Posterior cingulate gyrus (tissue), 11 donors: ENCODE measurements at regions not wholly inside any gene's neighbourhood (a gene's known extent, or its start where the extent isn't known, plus 50 kb on each side); places are given as distances from the start of the nearest gene placed in this dataset.

Experiments
- DNase-seq, 10 donors: peaks; one replicate each; pipeline versions ENCODE4 v3.0.0 to v3.0.0-alpha.2; 2020 to 2021; ENCODE audit warnings: mixed read lengths in 3 of 10
- intact Hi-C: fragments of 100-400 bp; cut with DNase I; formaldehyde crosslinking; loops from one replicate; pipeline ENCODE4 v1.15.1; 2023

GRCh38 chr15:93517176-93517575 lies 428.2 kb upstream of the RGMA start:
- intact Hi-C loops, result no loop called here
- no peak for DNase-seq

DNA sequence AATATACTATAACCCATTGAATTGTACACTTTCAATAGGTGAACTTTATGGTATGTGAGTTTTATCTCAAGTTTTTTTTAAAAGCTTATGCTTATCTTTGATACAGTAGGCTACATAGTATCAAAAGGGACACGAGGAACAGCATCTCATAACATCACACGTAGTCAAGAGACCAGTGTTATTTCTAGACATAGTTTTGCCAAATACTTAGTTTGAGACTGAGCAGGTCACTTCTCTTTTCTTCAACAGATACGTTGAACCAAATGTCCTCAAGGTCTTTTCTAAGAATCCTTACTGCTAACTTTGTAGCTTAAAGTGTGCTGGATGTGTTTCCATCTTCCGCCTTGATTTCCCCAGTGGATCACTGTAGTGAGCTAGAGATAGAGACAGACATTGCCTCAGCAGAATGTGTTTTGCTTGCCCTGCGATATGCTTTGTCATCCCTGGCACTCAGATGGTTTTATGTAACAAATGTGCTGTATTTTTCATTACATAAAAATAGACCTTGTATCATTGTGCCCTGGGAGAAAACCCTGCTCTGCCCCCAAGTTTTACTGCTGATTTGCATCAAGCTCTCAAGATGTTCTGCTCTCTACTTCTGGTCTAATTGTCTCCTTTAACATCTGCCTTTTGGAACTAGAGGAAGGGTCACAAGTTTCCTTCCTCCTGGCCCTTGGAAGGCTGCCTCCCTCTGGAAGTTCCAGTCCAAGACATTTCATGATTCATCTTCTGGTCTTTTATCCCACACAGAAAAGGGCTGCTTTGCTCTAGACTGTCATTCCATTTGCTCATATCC lies 426.4 kb upstream of the RGMA start:
- intact Hi-C loops, result no loop called here
- no peak for DNase-seq

GRCh38 chr15:93506646-93507045 lies 417.6 kb upstream of the RGMA start:
- DNase-seq, result no peak
- intact Hi-C loops, result no loop called here

GRCh38 chr15:93505506-93505905 lies 416.5 kb upstream of the RGMA start:
- intact Hi-C loops, result no loop called here

GRCh38 chr15:93501946-93502345 lies 412.9 kb upstream of the RGMA start:
- no peak for DNase-seq
- intact Hi-C loops, result no loop called here

More at GRCh38 chr15:93505506-93505905, 416.5 kb upstream of the RGMA start:
- peak in 2 of 10 donors; percentile 65 to 77 for DNase-seq

GRCh38 chr15:93500155-93500554 lies 411.1 kb upstream of the RGMA start:
- intact Hi-C loops, result no loop called here
- DNase-seq, result no peak

- intact Hi-C loops, result no loop called here
- DNase-seq, result no peak
Measured at GRCh38 chr15:93497291-93497690, 408.3 kb upstream of the RGMA start.

DNA sequence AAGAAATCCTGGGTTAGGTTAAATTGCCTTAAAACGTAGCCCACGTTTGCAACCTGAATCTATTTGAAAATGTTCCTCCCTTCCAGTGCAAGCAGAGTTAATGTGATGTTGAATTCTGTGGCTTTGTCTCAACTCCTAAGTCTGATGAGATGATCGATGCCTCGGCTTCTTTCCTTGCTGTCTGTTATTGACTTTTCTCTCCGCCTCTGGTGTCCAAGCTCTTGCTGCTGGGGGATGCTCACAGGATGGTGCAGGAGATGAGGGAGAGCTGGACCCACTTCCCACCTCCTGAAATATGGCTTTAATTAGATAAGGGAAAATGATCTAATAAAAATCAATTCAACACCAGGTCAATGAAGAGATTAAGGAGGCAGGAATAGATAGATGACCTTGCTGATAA lies 407.9 kb upstream of the RGMA start:
- no peak for DNase-seq
- intact Hi-C loops, result no loop called here

DNA sequence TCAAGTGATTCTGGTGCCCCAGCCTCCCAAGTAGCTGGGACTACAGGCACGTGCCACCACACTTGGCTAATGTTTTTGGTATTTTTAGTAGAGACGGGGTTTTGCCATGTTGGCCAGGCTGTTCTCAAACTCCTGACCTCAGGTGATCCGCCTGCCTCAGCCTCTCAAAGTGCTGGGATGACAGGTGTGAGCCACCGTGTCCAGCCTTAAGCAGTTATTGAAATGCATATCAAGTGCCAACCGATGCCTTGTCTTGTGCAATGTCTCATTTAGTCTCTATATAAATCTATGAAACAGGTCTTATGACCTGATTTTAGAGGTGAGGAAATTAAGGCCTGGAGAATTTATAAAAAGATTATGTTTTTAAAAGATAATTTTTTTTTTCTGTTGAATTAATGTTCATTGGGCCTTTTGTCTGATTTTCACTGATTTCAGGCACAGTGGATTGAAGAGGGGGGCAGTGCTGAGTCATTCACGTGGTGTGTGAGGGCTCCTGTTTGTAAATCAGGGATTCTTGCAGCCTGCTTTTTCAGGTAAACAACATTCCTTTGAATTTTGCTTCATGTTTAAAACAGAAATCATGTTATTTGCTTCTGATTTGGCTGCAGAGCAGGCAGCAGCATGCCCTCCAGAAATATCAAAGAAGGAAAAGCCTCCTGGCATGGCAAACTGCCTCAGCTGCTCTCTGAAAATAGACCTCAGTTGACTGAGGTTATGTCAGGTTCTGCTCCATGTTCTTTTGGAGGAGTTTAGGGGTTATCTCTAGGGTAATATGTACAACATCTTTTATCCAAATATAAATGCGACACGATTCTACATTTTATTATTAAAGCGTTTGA lies 407.0 kb upstream of the RGMA start:
- DNase-seq, result no peak
- intact Hi-C loops, result no loop called here

DNA sequence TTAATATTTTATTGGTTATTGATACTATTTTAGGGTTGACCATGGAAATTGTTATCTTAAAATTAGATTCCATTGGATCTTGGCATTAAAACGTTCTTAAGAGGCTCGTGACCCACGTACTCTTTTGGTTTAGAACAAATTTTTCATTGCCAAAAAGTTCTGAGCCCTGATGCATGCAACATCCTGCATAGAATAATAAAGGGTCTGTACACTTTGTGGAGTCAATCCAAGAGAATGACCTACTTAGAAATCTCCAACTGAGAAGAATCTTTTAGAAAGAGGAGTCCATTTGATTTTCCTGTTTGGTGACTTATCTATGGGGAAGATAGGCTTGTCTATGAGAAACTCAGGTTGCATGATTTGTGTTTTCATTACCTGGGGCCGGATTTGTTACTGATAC lies 404.2 kb upstream of the RGMA start:
- intact Hi-C loops, result no loop called here
- DNase-seq, result no peak

- DNase-seq, result no peak
- intact Hi-C loops, result no loop called here
Measured at GRCh38 chr15:93491291-93491690, 402.3 kb upstream of the RGMA start.

- no peak for DNase-seq
- intact Hi-C loops, result no loop called here
Measured at GRCh38 chr15:93488296-93488713, 399.3 kb upstream of the RGMA start.

DNA sequence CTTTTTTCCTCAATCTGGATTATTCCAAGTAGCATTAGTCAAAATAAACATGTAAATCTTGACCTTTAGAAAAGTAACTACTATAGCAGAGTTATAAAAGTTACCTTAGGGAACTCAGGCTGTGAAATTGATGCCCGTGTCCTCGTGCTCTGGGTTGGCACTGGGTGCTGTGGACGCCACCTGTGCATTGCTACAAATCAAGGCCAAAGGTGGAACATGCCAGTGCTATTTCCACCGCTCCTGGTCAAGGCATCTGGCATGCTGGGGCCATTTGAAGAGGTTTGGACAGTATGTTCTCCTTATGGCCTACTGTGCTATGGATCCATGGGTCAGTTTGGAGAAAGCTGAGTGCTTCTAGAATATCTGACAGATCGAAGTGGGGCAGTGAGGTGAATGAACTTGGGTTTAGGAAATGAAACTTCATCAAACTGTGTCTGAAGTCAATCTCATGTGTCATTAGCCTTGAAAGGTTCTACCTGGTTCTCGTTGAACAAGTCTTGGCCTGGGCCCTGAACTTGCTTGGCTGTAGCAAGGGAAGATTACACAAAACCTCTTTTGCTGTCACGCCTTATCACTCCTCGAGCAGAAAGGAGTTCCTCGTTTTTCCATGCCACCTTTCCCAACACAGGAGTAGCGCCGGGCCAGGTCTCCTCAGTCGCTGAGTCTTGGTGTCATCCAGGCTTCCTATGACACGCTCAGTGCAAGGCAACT lies 397.6 kb upstream of the RGMA start:
- DNase-seq, result no peak
- intact Hi-C loops, result no loop called here

DNA sequence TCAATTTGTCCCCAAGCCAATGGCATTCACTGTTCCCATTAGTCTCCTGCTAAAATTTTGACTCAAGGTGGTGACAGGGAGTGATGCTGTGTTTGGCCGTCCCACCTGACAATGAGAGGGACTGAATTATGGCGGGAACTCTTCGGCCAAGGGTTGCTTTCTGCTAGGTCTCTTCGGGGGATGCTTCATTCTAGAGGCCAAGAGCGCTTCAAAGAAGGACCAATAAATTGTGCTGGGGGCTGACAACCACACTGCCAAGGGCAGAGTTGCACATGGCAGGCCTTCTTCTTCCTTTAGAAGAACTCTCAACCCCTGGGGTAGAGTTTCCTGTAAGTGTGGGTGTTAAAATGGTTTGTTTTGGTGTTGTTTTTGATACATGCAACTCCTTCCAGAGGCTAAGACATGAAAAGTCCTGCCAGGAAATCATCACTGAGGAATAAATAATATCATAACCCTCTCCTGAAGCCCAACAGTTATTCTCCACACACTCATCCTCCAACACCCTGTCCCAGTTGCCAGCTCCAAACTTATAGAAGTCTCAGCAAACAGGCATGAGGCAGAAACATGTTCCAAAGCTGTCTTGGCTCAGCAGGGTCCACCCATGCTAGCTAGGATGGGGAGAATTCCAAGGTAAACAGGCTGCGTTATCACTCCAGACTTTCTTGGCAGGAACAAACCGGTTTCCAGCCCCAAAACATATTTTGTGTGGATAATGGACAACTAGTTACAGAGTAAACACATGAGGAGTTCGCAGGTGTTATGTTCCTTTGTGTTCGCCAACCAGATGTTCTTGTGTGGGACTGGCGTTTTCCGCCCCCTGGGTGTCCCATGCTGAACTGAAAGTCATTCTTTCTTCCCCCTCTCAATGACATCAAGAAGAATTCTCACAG lies 396.7 kb upstream of the RGMA start:
- intact Hi-C loops, result no loop called here
- DNase-seq, result peak in 1 of 10 donors; percentile 70

DNA sequence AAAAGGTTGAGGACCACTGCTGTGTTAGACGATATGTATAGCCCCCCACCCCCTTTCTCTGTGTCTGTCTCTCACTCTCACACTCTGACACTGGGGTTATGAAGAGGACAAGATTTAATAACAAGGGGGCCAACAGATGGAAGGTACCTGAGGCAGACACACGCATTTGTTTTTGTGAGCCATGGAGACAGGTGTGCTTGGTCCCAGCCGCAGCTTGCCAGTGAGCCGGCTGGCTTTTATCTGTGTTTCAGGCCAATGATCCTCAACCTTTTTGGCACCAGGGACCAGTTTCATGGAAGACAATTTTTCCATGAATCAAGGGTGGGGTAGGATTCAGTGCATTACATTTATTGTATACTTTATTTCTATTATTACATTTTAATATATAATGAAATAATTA lies 394.9 kb upstream of the RGMA start:
- intact Hi-C loops, result no loop called here
- no peak for DNase-seq

GRCh38 chr15:93482731-93483130 lies 393.7 kb upstream of the RGMA start:
- no peak for DNase-seq
- intact Hi-C loops, result no loop called here

GRCh38 chr15:93479715-93480114 lies 390.7 kb upstream of the RGMA start:
- DNase-seq, result no peak
- intact Hi-C loops, result no loop called here

- DNase-seq, result no peak
- intact Hi-C loops, result no loop called here
Measured at GRCh38 chr15:93478947-93479346, 389.9 kb upstream of the RGMA start.

DNA sequence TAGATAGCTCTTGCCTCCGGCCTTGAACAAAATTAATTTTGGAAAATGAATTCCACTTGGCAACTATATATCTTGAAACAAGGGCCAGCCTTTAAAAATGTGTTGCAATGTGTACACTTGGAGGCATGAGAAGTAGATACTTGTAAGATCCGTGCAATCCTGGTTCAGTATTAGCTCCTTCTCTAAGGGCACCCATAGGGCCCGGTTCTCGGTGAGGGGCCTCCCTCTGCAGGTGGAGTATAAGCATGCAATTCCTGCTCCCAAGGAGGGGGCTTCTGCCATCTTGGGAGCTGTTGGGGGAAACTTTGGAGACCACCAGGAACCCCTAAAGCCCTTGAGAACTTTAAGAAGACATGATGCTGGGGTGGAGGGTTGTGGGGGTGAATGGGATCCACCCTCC lies 388.7 kb upstream of the RGMA start:
- intact Hi-C loops, result no loop called here
- no peak for DNase-seq

GRCh38 chr15:93477188-93477587 lies 388.2 kb upstream of the RGMA start:
- intact Hi-C loops, result no loop called here
- DNase-seq, result no peak
